ENCODE measurements at regions not wholly inside any gene's neighbourhood (a gene's known extent, or its start where the extent isn't known, plus 50 kb on each side); places are given as distances from the start of the nearest gene placed in this dataset.

- TF ChIP-seq CHD7 (IDR thresholded peaks at IDR 0.05; ENCODE audit: insufficient replicate concordance, low read length): no peak
These were observed 212.7 kb upstream of the SMC2 start (continued) for GRCh38 chr9:103881419-103881818.
